Loucy (cell line): ENCODE measurements at regions not wholly inside any gene's neighbourhood (a gene's known extent, or its start where the extent isn't known, plus 50 kb on each side); places are given as distances from the start of the nearest gene placed in this dataset.

ENCODE experiments used
- H2AFZ ChIP-seq: fragments of 200-600 bp; sonication (generic); 2 replicates; pipeline ENCODE4 v1.6.0; 2016; ENCODE audit warnings: antibody characterized with exemption, mild to moderate bottlenecking, low read length, moderate library complexity
- H3F3A ChIP-seq: fragments of 200-600 bp; 2 replicates; pipeline ENCODE4 v1.6.0; 2016; ENCODE audit warnings: antibody characterized with exemption, low read depth, mild to moderate bottlenecking
- H3K27me3 ChIP-seq: fragments of 200-600 bp; sonication (generic); 2 replicates; pipeline ENCODE4 v1.6.1; 2014; ENCODE audit warnings: low read length, mild to moderate bottlenecking; ENCODE audit not compliant: insufficient read depth, poor library complexity, severe bottlenecking
- H3K36me3 ChIP-seq: fragments of 200-600 bp; sonication (generic); 2 replicates; pipeline ENCODE4 v1.6.1; 2016; ENCODE audit warnings: low read length; ENCODE audit not compliant: insufficient read depth
- H3K4me1 ChIP-seq: fragments of 200-600 bp; sonication (generic); 2 replicates; pipeline ENCODE4 v1.5.1; 2014; ENCODE audit warnings: low read length, mild to moderate bottlenecking; ENCODE audit not compliant: insufficient read depth, poor library complexity, severe bottlenecking
- H3K4me2 ChIP-seq: fragments of 200-600 bp; sonication (generic); 2 replicates; pipeline ENCODE4 v1.6.0; 2014; ENCODE audit warnings: antibody characterized with exemption, low read length, low read depth, mild to moderate bottlenecking; ENCODE audit not compliant: poor library complexity, severe bottlenecking
- H3K4me3 ChIP-seq: fragments of 200-600 bp; sonication (generic); 2 replicates; pipeline ENCODE4 v1.5.1; 2014; ENCODE audit warnings: low read length, mild to moderate bottlenecking, mixed read lengths; ENCODE audit not compliant: poor library complexity, severe bottlenecking
- H3K79me2 ChIP-seq: fragments of 200-600 bp; sonication (generic); 2 replicates; pipeline ENCODE4 v1.6.1; 2014; ENCODE audit warnings: low read length; ENCODE audit not compliant: insufficient read depth
- H3K9ac ChIP-seq: fragments of 200-600 bp; sonication (generic); 2 replicates; pipeline ENCODE4 v1.6.0; 2014; ENCODE audit warnings: mild to moderate bottlenecking, low read depth, low read length, moderate library complexity; ENCODE audit not compliant: poor library complexity, severe bottlenecking
- H3K9me2 ChIP-seq: fragments of 200-600 bp; sonication (generic); replicated peaks from 2 replicates; pipeline ENCODE4 v1.6.1; 2016; ENCODE audit warnings: low read depth, low read length, mixed read lengths
- H3K9me3 ChIP-seq: fragments of 200-600 bp; sonication (generic); 2 replicates; pipeline ENCODE4 v1.6.1; 2014; ENCODE audit warnings: mild to moderate bottlenecking, antibody characterized with exemption, low read length, low read depth; ENCODE audit not compliant: insufficient read depth
- H4K20me1 ChIP-seq: fragments of 200-600 bp; sonication (generic); 2 replicates; pipeline ENCODE4 v1.6.0; 2014; ENCODE audit warnings: antibody characterized with exemption, low read length, mild to moderate bottlenecking; ENCODE audit not compliant: insufficient read depth, poor library complexity, severe bottlenecking
- EZH2phosphoT487 ChIP-seq: fragments of 200-600 bp; IDR thresholded peaks from 2 replicates; pipeline ENCODE4 v1.6.1; 2018; ENCODE audit warnings: antibody characterized with exemption, mild to moderate bottlenecking, moderate library complexity, borderline replicate concordance
- TF ChIP-seq, protein P1 (sequence below): fragments of 200-600 bp; sonication (generic); conservative IDR thresholded peaks from 2 replicates; pipeline ENCODE4 v1.5.1; 2014; ENCODE audit warnings: mild to moderate bottlenecking, antibody characterized with exemption, low read length

GRCh38 chr1:199290186-199290585 lies 651.3 kb downstream of the PTPRC start:
- H3K9me3 ChIP-seq, result no peaks in the 10 kb centered on the region
- H3K4me3 ChIP-seq, result no peak overlapping the region
- no peaks in the 10 kb centered on the region for H3K27me3 ChIP-seq
- TF ChIP-seq, protein P1, sequence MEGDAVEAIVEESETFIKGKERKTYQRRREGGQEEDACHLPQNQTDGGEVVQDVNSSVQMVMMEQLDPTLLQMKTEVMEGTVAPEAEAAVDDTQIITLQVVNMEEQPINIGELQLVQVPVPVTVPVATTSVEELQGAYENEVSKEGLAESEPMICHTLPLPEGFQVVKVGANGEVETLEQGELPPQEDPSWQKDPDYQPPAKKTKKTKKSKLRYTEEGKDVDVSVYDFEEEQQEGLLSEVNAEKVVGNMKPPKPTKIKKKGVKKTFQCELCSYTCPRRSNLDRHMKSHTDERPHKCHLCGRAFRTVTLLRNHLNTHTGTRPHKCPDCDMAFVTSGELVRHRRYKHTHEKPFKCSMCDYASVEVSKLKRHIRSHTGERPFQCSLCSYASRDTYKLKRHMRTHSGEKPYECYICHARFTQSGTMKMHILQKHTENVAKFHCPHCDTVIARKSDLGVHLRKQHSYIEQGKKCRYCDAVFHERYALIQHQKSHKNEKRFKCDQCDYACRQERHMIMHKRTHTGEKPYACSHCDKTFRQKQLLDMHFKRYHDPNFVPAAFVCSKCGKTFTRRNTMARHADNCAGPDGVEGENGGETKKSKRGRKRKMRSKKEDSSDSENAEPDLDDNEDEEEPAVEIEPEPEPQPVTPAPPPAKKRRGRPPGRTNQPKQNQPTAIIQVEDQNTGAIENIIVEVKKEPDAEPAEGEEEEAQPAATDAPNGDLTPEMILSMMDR, result no peak
- no peak for TF ChIP-seq EZH2phosphoT487
- no peaks in the 10 kb centered on the region for H3F3A ChIP-seq
- H3K9ac ChIP-seq, result no peak overlapping the region
- no peaks in the 10 kb centered on the region for H3K79me2 ChIP-seq
- peaks cover 6% of the 10 kb centered on the region for H3K4me1 ChIP-seq
- H2AFZ ChIP-seq, result no peak overlapping the region
- no peaks in the 10 kb centered on the region for H3K9me2 ChIP-seq
- no peak overlapping the region for H3K4me2 ChIP-seq
- H4K20me1 ChIP-seq, result no peaks in the 10 kb centered on the region
- no peaks in the 10 kb centered on the region for H3K36me3 ChIP-seq

- Histone ChIP-seq H3K36me3 (no peaks in the 10 kb centered on the region), H3K4me2 (no peak overlapping the region), H2AFZ (no peak overlapping the region), H3F3A (no peaks in the 10 kb centered on the region), H3K27me3 (no peaks in the 10 kb centered on the region), H3K9me2 (no peaks in the 10 kb centered on the region), H3K9me3 (no peaks in the 10 kb centered on the region), H3K4me3 (no peak overlapping the region), H3K9ac (no peak overlapping the region), H4K20me1 (no peaks in the 10 kb centered on the region), H3K4me1 (peaks cover 6% of the 10 kb centered on the region), H3K79me2 (no peaks in the 10 kb centered on the region)
- TF ChIP-seq EZH2phosphoT487, result no peak
- TF ChIP-seq, protein P1, result no peak
Measured at GRCh38 chr1:199291022-199291740, 652.3 kb downstream of the PTPRC start.

- Histone ChIP-seq H3K4me3 (no peak overlapping the region), H3K9ac (no peak overlapping the region), H3K4me1 (no peaks in the 10 kb centered on the region), H4K20me1 (no peaks in the 10 kb centered on the region), H3F3A (no peaks in the 10 kb centered on the region), H3K9me2 (no peaks in the 10 kb centered on the region), H2AFZ (no peak overlapping the region), H3K9me3 (no peaks in the 10 kb centered on the region), H3K79me2 (no peaks in the 10 kb centered on the region), H3K4me2 (no peak overlapping the region), H3K27me3 (no peaks in the 10 kb centered on the region), H3K36me3 (no peaks in the 10 kb centered on the region)
- no peak for TF ChIP-seq EZH2phosphoT487
- TF ChIP-seq, protein P1, result no peak
Measured at GRCh38 chr1:199292896-199293295, 654.1 kb downstream of the PTPRC start.
